Gastrocnemius medialis (tissue), 4 donors: ENCODE measurements at regions not wholly inside any gene's neighbourhood (a gene's known extent, or its start where the extent isn't known, plus 50 kb on each side); places are given as distances from the start of the nearest gene placed in this dataset.

ENCODE experiments used
- CTCF ChIP-seq, 5 experiments: fragments of 450-650 bp in 3 of 5; fragments of 200-600 bp in 2 of 5; sonication (generic) in 2 of 5; IDR thresholded peaks in 4 of 5; conservative IDR thresholded peaks in 1 of 5; 1 replicate in 4 of 5; 2 replicates in 1 of 5; pipeline ENCODE4 v1.5.1; 2016 to 2019; ENCODE audit warnings: antibody characterized with exemption in 5 of 5, mild to moderate bottlenecking in 3 of 5, moderate library complexity in 3 of 5
- POLR2A ChIP-seq, 2 donors: fragments of 450-650 bp; IDR thresholded peaks; one replicate each; pipeline ENCODE4 v1.6.1; 2017; ENCODE audit warnings: antibody characterized with exemption in 2 of 2, mild to moderate bottlenecking in 2 of 2, moderate library complexity in 2 of 2

- TF ChIP-seq CTCF (IDR thresholded peaks at IDR 0.05 in 4 of 5, conservative IDR thresholded peaks at IDR 0.05 in 1 of 5) (no peak), POLR2A (IDR thresholded peaks at IDR 0.05) (no peak)
Measured at GRCh38 chr16:86805188-86805587, 226.8 kb downstream of the FOXL1 start.
